ENCODE measurements at regions not wholly inside any gene's neighbourhood (a gene's known extent, or its start where the extent isn't known, plus 50 kb on each side); places are given as distances from the start of the nearest gene placed in this dataset.
"Not testable (repeated sequence)": the region's sequence is repeated elsewhere in the genome, so short reads cannot be mapped to it uniquely, and the experiment has no call there.

- Histone ChIP-seq H3K4me1 (ENCODE audit: control insufficient read depth, insufficient read depth, low read length, poor library complexity, severe bottlenecking) (no peaks in the 10 kb centered on the region), H3K9me3 (ENCODE audit: control insufficient read depth, low read length) (no peaks in the 10 kb centered on the region), H3K36me3 (ENCODE audit: control insufficient read depth, insufficient read depth, low read length) (no peaks in the 10 kb centered on the region), H3K27ac (ENCODE audit: low read depth, low read length, severe bottlenecking) (no peak overlapping the region), H3K4me3 (ENCODE audit: extremely low read depth, insufficient read depth, low read length, poor library complexity, severe bottlenecking) (no peak overlapping the region)
- WGBS, 2 experiments (ENCODE audit: insufficient coverage in 2 of 2), result 88 to 95% methylated on average over 8 to 10 of the region's 11 CpGs
Observed at GRCh38 chr13:44848920-44849676, 140.2 kb downstream of the NUFIP1 start.

GRCh38 chr13:44845281-44846058, 143.8 kb downstream of the NUFIP1 start:
- WGBS, 2 experiments (ENCODE audit: insufficient coverage in 2 of 2), result 73 to 76% methylated on average over 5 to 7 of the region's 11 CpGs
- not testable (repeated sequence) for H3K4me1 ChIP-seq (ENCODE audit: control insufficient read depth, insufficient read depth, low read length, poor library complexity, severe bottlenecking); H3K9me3 ChIP-seq (ENCODE audit: control insufficient read depth, low read length); H3K4me3 ChIP-seq (ENCODE audit: extremely low read depth, insufficient read depth, low read length, poor library complexity, severe bottlenecking); H3K27ac ChIP-seq (ENCODE audit: low read depth, low read length, severe bottlenecking); H3K36me3 ChIP-seq (ENCODE audit: control insufficient read depth, insufficient read depth, low read length)

GRCh38 chr13:44844786-44845185, 144.5 kb downstream of the NUFIP1 start:
- H3K4me3 ChIP-seq (ENCODE audit: extremely low read depth, insufficient read depth, low read length, poor library complexity, severe bottlenecking), result no peak overlapping the region
- H3K4me1 ChIP-seq (ENCODE audit: control insufficient read depth, insufficient read depth, low read length, poor library complexity, severe bottlenecking), result no peaks in the 10 kb centered on the region
- no peaks in the 10 kb centered on the region for H3K36me3 ChIP-seq (ENCODE audit: control insufficient read depth, insufficient read depth, low read length)
- H3K9me3 ChIP-seq (ENCODE audit: control insufficient read depth, low read length), result no peaks in the 10 kb centered on the region
- H3K27ac ChIP-seq (ENCODE audit: low read depth, low read length, severe bottlenecking), result no peak overlapping the region
- 93 to 94% methylated on average over 6 of the region's 8 CpGs for WGBS, 2 experiments (ENCODE audit: insufficient coverage in 2 of 2)

DNA sequence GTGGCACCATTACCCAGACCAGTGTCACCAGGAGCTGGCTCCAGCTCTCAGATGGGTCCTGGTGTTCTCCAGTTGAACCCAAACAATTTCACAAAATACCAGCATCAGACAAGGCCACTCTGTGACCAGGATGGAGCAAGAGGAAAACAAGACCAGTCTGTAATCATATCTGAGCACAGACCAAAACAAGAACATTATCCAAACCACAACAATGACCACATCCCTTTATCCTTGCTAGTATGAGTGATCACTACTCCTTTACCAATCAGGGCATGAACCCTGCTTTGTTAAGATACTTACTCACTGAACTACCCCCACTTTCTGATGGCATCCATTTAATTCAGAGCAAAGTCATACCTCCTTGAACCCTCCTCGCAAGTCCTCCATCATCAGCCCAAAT, 145.9 kb downstream of the NUFIP1 start:
- Histone ChIP-seq H3K36me3 (ENCODE audit: control insufficient read depth, insufficient read depth, low read length) (no peaks in the 10 kb centered on the region), H3K27ac (ENCODE audit: low read depth, low read length, severe bottlenecking) (no peak overlapping the region), H3K9me3 (ENCODE audit: control insufficient read depth, low read length) (no peaks in the 10 kb centered on the region), H3K4me3 (ENCODE audit: extremely low read depth, insufficient read depth, low read length, poor library complexity, severe bottlenecking) (no peak overlapping the region), H3K4me1 (ENCODE audit: control insufficient read depth, insufficient read depth, low read length, poor library complexity, severe bottlenecking) (no peaks in the 10 kb centered on the region)
- 100% methylated on average over 1 of the region's 1 CpG; no CpG with 5 or more reads in 1 of the 2 experiments for WGBS, 2 experiments (ENCODE audit: insufficient coverage in 2 of 2)

DNA sequence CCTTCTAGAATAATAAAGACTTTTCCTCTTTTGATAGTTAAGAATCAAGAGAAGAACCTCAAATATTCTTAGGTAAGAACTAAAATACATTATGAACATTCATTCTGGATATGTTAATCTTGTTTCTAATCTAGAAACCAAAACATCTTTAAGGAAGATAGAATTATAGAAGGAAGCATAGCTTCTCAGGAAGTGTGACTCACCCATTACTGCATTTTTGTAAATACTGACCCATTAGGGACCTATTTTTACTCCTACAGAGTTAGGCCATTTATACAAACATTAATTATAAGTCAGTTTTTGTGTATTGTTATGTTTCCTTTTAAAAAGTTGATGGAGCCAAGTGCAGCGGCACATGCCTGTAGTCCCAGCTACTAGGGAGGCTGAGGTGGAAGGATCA, 147.1 kb downstream of the NUFIP1 start:
- H3K27ac ChIP-seq (ENCODE audit: low read depth, low read length, severe bottlenecking), result no peak overlapping the region
- no peaks in the 10 kb centered on the region for H3K9me3 ChIP-seq (ENCODE audit: control insufficient read depth, low read length)
- WGBS, 2 experiments (ENCODE audit: insufficient coverage in 2 of 2), result 83 to 100% methylated on average over 1 of the region's 1 CpG

DNA sequence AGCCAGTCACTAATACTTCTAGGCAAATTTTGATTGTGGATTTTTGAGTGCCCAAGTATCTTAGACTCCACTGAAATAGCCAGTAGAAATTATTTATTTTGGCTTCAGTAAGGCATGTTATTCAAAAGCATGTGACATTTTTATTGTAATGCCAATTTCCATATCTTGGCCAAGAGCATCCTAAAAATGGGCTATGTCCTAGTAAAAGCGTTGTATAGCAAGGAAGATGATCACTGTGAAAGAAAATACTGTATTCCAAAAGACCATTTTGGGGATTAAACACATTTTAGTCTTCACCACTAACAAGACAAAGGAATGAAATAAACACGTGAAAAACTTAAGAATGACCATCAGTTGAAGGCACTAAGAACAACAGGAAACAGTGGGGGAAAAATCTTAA, 149.1 kb downstream of the NUFIP1 start:
- H3K4me1 ChIP-seq (ENCODE audit: control insufficient read depth, insufficient read depth, low read length, poor library complexity, severe bottlenecking), result no peaks in the 10 kb centered on the region
- no CpG with 5 or more reads among the region's 2 CpGs for WGBS, 2 experiments (ENCODE audit: insufficient coverage in 2 of 2)
- no peak overlapping the region for H3K4me3 ChIP-seq (ENCODE audit: extremely low read depth, insufficient read depth, low read length, poor library complexity, severe bottlenecking)
- no peaks in the 10 kb centered on the region for H3K36me3 ChIP-seq (ENCODE audit: control insufficient read depth, insufficient read depth, low read length)
- H3K9me3 ChIP-seq (ENCODE audit: control insufficient read depth, low read length), result no peaks in the 10 kb centered on the region
- H3K27ac ChIP-seq (ENCODE audit: low read depth, low read length, severe bottlenecking), result no peak overlapping the region

More for the DNA sequence above, 147.1 kb downstream of the NUFIP1 start:
- H3K4me3 ChIP-seq (ENCODE audit: extremely low read depth, insufficient read depth, low read length, poor library complexity, severe bottlenecking), result no peak overlapping the region
- H3K36me3 ChIP-seq (ENCODE audit: control insufficient read depth, insufficient read depth, low read length), result no peaks in the 10 kb centered on the region
- no peaks in the 10 kb centered on the region for H3K4me1 ChIP-seq (ENCODE audit: control insufficient read depth, insufficient read depth, low read length, poor library complexity, severe bottlenecking)

DNA sequence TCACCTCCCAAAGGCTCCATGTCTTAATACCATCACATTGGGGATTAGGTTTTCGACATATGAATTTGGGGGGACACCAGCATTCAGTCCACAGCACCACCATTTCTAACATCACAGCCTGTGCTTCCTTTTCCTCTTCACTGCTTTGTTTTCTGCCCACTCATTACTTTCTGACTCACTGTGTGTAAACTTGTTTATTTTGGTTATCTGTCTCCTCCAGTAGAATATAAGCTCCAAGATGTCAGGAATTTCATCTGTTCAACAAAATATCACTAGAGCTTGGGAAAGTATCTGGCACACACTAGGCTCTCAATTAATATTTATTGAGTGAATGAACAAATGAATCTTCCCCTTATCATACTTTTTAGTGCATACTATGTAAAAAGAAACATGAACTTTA, 152.0 kb downstream of the NUFIP1 start:
- H3K27ac ChIP-seq (ENCODE audit: low read depth, low read length, severe bottlenecking), result no peak overlapping the region
- no peaks in the 10 kb centered on the region for H3K4me1 ChIP-seq (ENCODE audit: control insufficient read depth, insufficient read depth, low read length, poor library complexity, severe bottlenecking)
- no peaks in the 10 kb centered on the region for H3K36me3 ChIP-seq (ENCODE audit: control insufficient read depth, insufficient read depth, low read length)
- 100% methylated on average over 1 of the region's 1 CpG; no CpG with 5 or more reads in 1 of the 2 experiments for WGBS, 2 experiments (ENCODE audit: insufficient coverage in 2 of 2)
- H3K9me3 ChIP-seq (ENCODE audit: control insufficient read depth, low read length), result no peaks in the 10 kb centered on the region
- H3K4me3 ChIP-seq (ENCODE audit: extremely low read depth, insufficient read depth, low read length, poor library complexity, severe bottlenecking), result no peak overlapping the region

DNA sequence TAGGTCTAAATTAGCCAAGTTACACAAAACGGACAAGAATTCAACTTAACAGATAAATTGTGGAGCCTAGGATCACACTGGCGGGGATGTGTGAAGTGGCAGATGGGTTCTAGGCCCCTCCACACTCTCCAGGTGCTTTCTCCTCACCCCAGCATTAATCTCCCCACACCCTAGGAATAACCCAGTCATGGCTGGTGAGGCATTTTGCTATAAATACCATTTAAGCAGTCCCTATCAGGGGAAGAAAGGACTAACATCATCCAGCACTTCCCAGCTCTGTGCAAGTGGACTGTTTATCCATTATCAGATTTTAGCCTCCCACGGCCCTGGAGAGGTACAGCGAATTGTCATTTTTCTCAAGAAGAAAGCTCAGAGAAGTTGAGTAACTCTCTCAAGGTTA, 154.9 kb downstream of the NUFIP1 start:
- WGBS, 2 experiments (ENCODE audit: insufficient coverage in 2 of 2), result 87 to 100% methylated on average over 3 of the region's 4 CpGs
- H3K4me3 ChIP-seq (ENCODE audit: extremely low read depth, insufficient read depth, low read length, poor library complexity, severe bottlenecking), result no peak overlapping the region
- H3K36me3 ChIP-seq (ENCODE audit: control insufficient read depth, insufficient read depth, low read length), result no peaks in the 10 kb centered on the region
- no peak overlapping the region for H3K27ac ChIP-seq (ENCODE audit: low read depth, low read length, severe bottlenecking)
- no peaks in the 10 kb centered on the region for H3K4me1 ChIP-seq (ENCODE audit: control insufficient read depth, insufficient read depth, low read length, poor library complexity, severe bottlenecking)
- no peaks in the 10 kb centered on the region for H3K9me3 ChIP-seq (ENCODE audit: control insufficient read depth, low read length)

GRCh38 chr13:44833626-44834025, 155.6 kb downstream of the NUFIP1 start:
- H3K4me1 ChIP-seq (ENCODE audit: control insufficient read depth, insufficient read depth, low read length, poor library complexity, severe bottlenecking), result no peaks in the 10 kb centered on the region
- 93 to 100% methylated on average over 5 to 7 of the region's 7 CpGs for WGBS, 2 experiments (ENCODE audit: insufficient coverage in 2 of 2)
- H3K4me3 ChIP-seq (ENCODE audit: extremely low read depth, insufficient read depth, low read length, poor library complexity, severe bottlenecking), result no peak overlapping the region
- H3K9me3 ChIP-seq (ENCODE audit: control insufficient read depth, low read length), result peaks cover 4% of the 10 kb centered on the region
- H3K36me3 ChIP-seq (ENCODE audit: control insufficient read depth, insufficient read depth, low read length), result no peaks in the 10 kb centered on the region
- no peak overlapping the region for H3K27ac ChIP-seq (ENCODE audit: low read depth, low read length, severe bottlenecking)

- 100% methylated on average over 1 to 2 of the region's 4 CpGs for WGBS, 2 experiments (ENCODE audit: insufficient coverage in 2 of 2)
- Histone ChIP-seq H3K27ac (ENCODE audit: low read depth, low read length, severe bottlenecking) (no peak overlapping the region), H3K36me3 (ENCODE audit: control insufficient read depth, insufficient read depth, low read length) (no peaks in the 10 kb centered on the region), H3K4me3 (ENCODE audit: extremely low read depth, insufficient read depth, low read length, poor library complexity, severe bottlenecking) (no peak overlapping the region), H3K9me3 (ENCODE audit: control insufficient read depth, low read length) (peaks cover 6% of the 10 kb centered on the region), H3K4me1 (ENCODE audit: control insufficient read depth, insufficient read depth, low read length, poor library complexity, severe bottlenecking) (no peaks in the 10 kb centered on the region)
Observed at GRCh38 chr13:44833139-44833538, 156.1 kb downstream of the NUFIP1 start.

All from mesodermal cell (in vitro differentiated cells).